WTC11 (cell line): ENCODE measurements at regions not wholly inside any gene's neighbourhood (a gene's known extent, or its start where the extent isn't known, plus 50 kb on each side); places are given as distances from the start of the nearest gene placed in this dataset.

ENCODE experiments used
- AR ChIP-seq: fragments of 250-450 bp; sonication (Bioruptor Pico); IDR thresholded peaks from 2 replicates; pipeline ENCODE4 v1.9.0; 2021; ENCODE audit warnings: mild to moderate bottlenecking
- ARID4B ChIP-seq: sonication (generic); formaldehyde crosslinking; IDR thresholded peaks from 2 replicates; pipeline ENCODE4 v1.8.0; 2023; ENCODE audit warnings: missing genetic modification reagents, mild to moderate bottlenecking, borderline replicate concordance
- ATF6 ChIP-seq: sonication (generic); formaldehyde crosslinking; IDR thresholded peaks from 2 replicates; pipeline ENCODE4 v1.8.1; 2023; ENCODE audit warnings: mild to moderate bottlenecking, missing genetic modification reagents
- CBFB ChIP-seq: sonication (generic); formaldehyde crosslinking; IDR thresholded peaks from 2 replicates; pipeline ENCODE4 v1.8.1; 2022; ENCODE audit warnings: mild to moderate bottlenecking, low read depth, missing genetic modification reagents
- CTCF ChIP-seq: fragments of 200-600 bp; IDR thresholded peaks from 2 replicates; pipeline ENCODE4 v1.8.0; 2022; ENCODE audit warnings: antibody characterized with exemption
- ETV6 ChIP-seq: sonication (generic); formaldehyde crosslinking; IDR thresholded peaks from 2 replicates; pipeline ENCODE4 v1.8.1; 2022; ENCODE audit warnings: mild to moderate bottlenecking, missing genetic modification reagents
- GABPB1 ChIP-seq: sonication (generic); formaldehyde crosslinking; IDR thresholded peaks from 2 replicates; pipeline ENCODE4 v1.8.1; 2023; ENCODE audit warnings: mild to moderate bottlenecking, missing genetic modification reagents
- PRDM15 ChIP-seq: sonication (generic); formaldehyde crosslinking; IDR thresholded peaks from 2 replicates; pipeline ENCODE4 v1.8.0; 2022; ENCODE audit warnings: missing genetic modification reagents
- PRRX2 ChIP-seq: fragments of 250-450 bp; sonication (Bioruptor Pico); IDR thresholded peaks from 2 replicates; pipeline ENCODE4 v1.8.0; 2021; ENCODE audit warnings: mild to moderate bottlenecking
- SMAD3 ChIP-seq: sonication (generic); formaldehyde crosslinking; IDR thresholded peaks from 2 replicates; pipeline ENCODE4 v1.8.0; 2022; ENCODE audit warnings: missing genetic modification reagents, mild to moderate bottlenecking, borderline replicate concordance
- ZBTB21 ChIP-seq: sonication (generic); formaldehyde crosslinking; IDR thresholded peaks from 2 replicates; pipeline ENCODE4 v1.8.1; 2023; ENCODE audit warnings: mild to moderate bottlenecking, missing genetic modification reagents, borderline replicate concordance
- ZNF416 ChIP-seq: fragments of 250-450 bp; sonication (Bioruptor Pico); IDR thresholded peaks from 2 replicates; pipeline ENCODE4 v1.9.0; 2021; ENCODE audit warnings: mild to moderate bottlenecking, inconsistent platforms
- ZNF512 ChIP-seq: sonication (generic); formaldehyde crosslinking; IDR thresholded peaks from 2 replicates; pipeline ENCODE4 v1.8.1; 2022; ENCODE audit warnings: missing genetic modification reagents, borderline replicate concordance

- TF ChIP-seq PRDM15 (CRISPR knock-in tag) (no peak), ETV6 (CRISPR knock-in tag) (no peak), CTCF (no peak), PRRX2 (CRISPR knock-in tag) (no peak), ZNF512 (CRISPR knock-in tag) (no peak), ZNF416 (no peak), SMAD3 (CRISPR knock-in tag) (no peak), AR (CRISPR knock-in tag) (no peak), GABPB1 (CRISPR knock-in tag) (no peak), ARID4B (CRISPR knock-in tag) (no peak), ATF6 (CRISPR knock-in tag) (no peak), CBFB (CRISPR knock-in tag) (no peak), ZBTB21 (CRISPR knock-in tag) (no peak)
These were observed 71.3 kb upstream of the SALL4 start (continued) for GRCh38 chr20:51873652-51874051.
